BJ (cell line): ENCODE measurements at regions not wholly inside any gene's neighbourhood (a gene's known extent, or its start where the extent isn't known, plus 50 kb on each side); places are given as distances from the start of the nearest gene placed in this dataset.

ENCODE experiments used
- CTCF ChIA-PET: fragments of 350-600 bp; formaldehyde crosslinking; extraction: SDS; loops from one replicate; lab custom pipeline; 2021; ENCODE audit warnings: antibody characterized with exemption, inconsistent platforms; lab: Yijun Ruan, JAX
- POLR2A ChIA-PET: fragments of 300-600 bp; sonication (Branson Sonifier 250); formaldehyde crosslinking; extraction: SDS; loops from one replicate; lab custom pipeline; 2021; ENCODE audit warnings: antibody characterized with exemption; lab: Charles Lee
- DNase-seq: peaks from one replicate; pipeline ENCODE4 v3.0.0-alpha.2; 2011; ENCODE audit warnings: low read depth
- H3K27me3 ChIP-seq: 2 replicates; pipeline ENCODE4 v1.6.0; 2011; ENCODE audit warnings: low read length; ENCODE audit not compliant: control insufficient read depth, insufficient read depth
- H3K36me3 ChIP-seq: 2 replicates; pipeline ENCODE4 v1.5.1; 2011; ENCODE audit warnings: low read length; ENCODE audit not compliant: control insufficient read depth, insufficient read depth
- H3K4me3 ChIP-seq: 2 replicates; pipeline ENCODE4 v1.5.1; 2011; ENCODE audit warnings: low read depth, mild to moderate bottlenecking, control low read depth, low read length
- CTCF ChIP-seq: IDR thresholded peaks from 2 replicates; pipeline ENCODE4 v1.5.1; 2011; ENCODE audit warnings: low read depth, mild to moderate bottlenecking, control low read depth, inconsistent platforms, low read length, moderate library complexity; ENCODE audit not compliant: insufficient read depth

- H3K36me3 ChIP-seq = no peaks in the 10 kb centered on the region
- CTCF ChIA-PET = no interaction called here
- TF ChIP-seq CTCF = no peak
- POLR2A ChIA-PET = no interaction called here
- no peaks in the 10 kb centered on the region for H3K27me3 ChIP-seq
- no peak overlapping the region for H3K4me3 ChIP-seq
- DNase-seq = no peak
These were observed 1257.7 kb upstream of the CDH2 start for GRCh38 chr18:29434650-29435049.

GRCh38 chr18:29430416-29430815 is 1253.5 kb upstream of the CDH2 start:
- no peak overlapping the region for H3K4me3 ChIP-seq
- DNase-seq = no peak
- no peaks in the 10 kb centered on the region for H3K36me3 ChIP-seq
- H3K27me3 ChIP-seq = no peaks in the 10 kb centered on the region
- ChIA-PET POLR2A (no interaction called here), CTCF (no interaction called here)
- TF ChIP-seq CTCF = no peak

DNA sequence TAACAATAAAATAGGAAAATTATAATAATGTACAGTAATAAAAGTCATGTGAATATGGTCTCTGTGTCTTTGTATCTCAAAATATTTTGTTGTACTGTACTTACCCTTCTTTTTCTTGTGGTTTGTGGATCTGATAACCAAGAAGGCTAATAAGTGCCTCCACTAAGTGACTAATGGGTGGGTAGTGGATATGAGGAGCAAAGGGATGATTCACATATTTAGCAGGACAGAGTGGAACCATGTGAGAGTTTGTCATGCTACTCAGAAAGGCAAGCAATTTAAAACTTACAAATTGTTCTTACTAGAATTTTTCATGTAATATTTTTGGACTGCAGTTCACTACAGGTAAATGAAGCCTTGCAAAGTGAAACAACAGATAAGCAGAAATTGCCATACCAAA is 1241.2 kb upstream of the CDH2 start:
- H3K36me3 ChIP-seq = no peaks in the 10 kb centered on the region
- no peak overlapping the region for H3K4me3 ChIP-seq
- peak; percentile 50 for DNase-seq
- CTCF ChIA-PET = no interaction called here
- H3K27me3 ChIP-seq = no peaks in the 10 kb centered on the region
- POLR2A ChIA-PET = no interaction called here
- TF ChIP-seq CTCF = no peak

DNA sequence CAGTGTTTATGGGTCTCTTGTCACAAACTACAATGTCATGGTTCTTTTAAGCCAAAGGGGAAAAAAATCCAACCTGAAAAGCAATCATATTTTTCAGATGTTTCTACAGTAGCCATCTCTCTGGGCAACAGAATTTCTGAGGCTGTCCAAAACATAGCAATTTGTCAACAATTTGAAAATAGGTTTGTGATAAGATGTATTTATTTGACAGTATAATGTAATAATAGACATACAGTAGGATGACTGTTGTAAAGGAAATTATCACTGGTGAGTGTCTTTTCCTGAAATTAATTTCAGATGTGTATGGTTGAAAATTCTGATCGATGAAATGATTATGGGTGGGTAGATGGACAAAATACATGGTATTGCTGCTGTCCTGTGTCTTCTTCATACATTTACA is 1230.1 kb upstream of the CDH2 start:
- ChIA-PET CTCF (no interaction called here), POLR2A (no interaction called here)
- Histone ChIP-seq H3K27me3 (no peaks in the 10 kb centered on the region), H3K36me3 (no peaks in the 10 kb centered on the region), H3K4me3 (no peak overlapping the region)
- DNase-seq = no peak
- TF ChIP-seq CTCF = no peak

DNA sequence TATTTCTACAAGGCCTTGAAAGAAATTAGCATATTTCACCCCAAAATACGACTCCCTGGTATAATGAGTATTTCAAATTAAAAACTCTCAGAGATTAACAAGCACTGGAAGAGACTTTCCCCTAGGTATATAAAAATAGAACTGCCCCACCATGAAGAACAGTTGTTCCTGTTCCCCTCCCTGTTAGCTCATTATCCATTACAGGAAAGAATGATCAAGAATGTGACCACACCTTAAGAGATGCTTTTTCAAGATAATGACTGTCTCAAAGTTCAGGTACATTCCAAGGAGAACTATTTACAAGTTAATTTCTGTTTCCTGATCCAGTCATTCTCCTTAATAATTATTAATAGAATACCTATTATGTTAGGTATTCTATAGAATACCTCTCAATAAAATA is 1220.6 kb upstream of the CDH2 start:
- H3K27me3 ChIP-seq = no peaks in the 10 kb centered on the region
- no peak for DNase-seq
- CTCF ChIA-PET = no interaction called here
- POLR2A ChIA-PET = interaction anchor here (0.6 kb wide), 1 partner anchor 172 kb away, joined by 3 read pairs; no protein-coding TSS in a partner anchor
- no peaks in the 10 kb centered on the region for H3K36me3 ChIP-seq
- no peak for TF ChIP-seq CTCF
- no peak overlapping the region for H3K4me3 ChIP-seq
